Thymus (tissue), 11 donors: ENCODE measurements at regions not wholly inside any gene's neighbourhood (a gene's known extent, or its start where the extent isn't known, plus 50 kb on each side); places are given as distances from the start of the nearest gene placed in this dataset.
"Not testable (repeated sequence)": the region's sequence is repeated elsewhere in the genome, so short reads cannot be mapped to it uniquely, and the experiment has no call there.

ENCODE experiments used
- DNase-seq, 9 donors: peaks; one replicate each; pipeline ENCODE4 v3.0.0-alpha.2; 2013; ENCODE audit warnings: low spot score in 9 of 9, low read depth in 6 of 9, missing footprints in 1 of 9
- H3K27ac ChIP-seq, 2 donors: one replicate each; pipeline ENCODE4 v1.5.1; 2013; ENCODE audit warnings: control low read depth in 1 of 2, low read depth in 1 of 2, low read length in 1 of 2, mild to moderate bottlenecking in 1 of 2, moderate library complexity in 1 of 2
- H3K27me3 ChIP-seq, 2 donors: one replicate each; pipeline ENCODE4 v1.5.1; 2013; ENCODE audit warnings: low read length in 1 of 2; ENCODE audit not compliant: control insufficient read depth in 2 of 2, insufficient read depth in 1 of 2
- H3K36me3 ChIP-seq, 2 donors: one replicate each; pipeline ENCODE4 v1.5.1; 2013; ENCODE audit warnings: low read length in 1 of 2, mild to moderate bottlenecking in 1 of 2, moderate library complexity in 1 of 2; ENCODE audit not compliant: control insufficient read depth in 2 of 2, insufficient read depth in 2 of 2
- H3K4me1 ChIP-seq, 2 donors: one replicate each; pipeline ENCODE4 v1.5.1; 2013; ENCODE audit warnings: low read length in 2 of 2; ENCODE audit not compliant: control insufficient read depth in 2 of 2, insufficient read depth in 2 of 2
- H3K4me3 ChIP-seq, 2 donors: one replicate each; pipeline ENCODE4 v1.5.1; 2013; ENCODE audit warnings: low read length in 2 of 2, control low read depth in 1 of 2, mild to moderate bottlenecking in 1 of 2
- H3K9me3 ChIP-seq, 2 donors: one replicate each; pipeline ENCODE4 v1.5.1; 2013; ENCODE audit warnings: low read length in 1 of 2, mild to moderate bottlenecking in 1 of 2; ENCODE audit not compliant: control insufficient read depth in 2 of 2, insufficient read depth in 1 of 2
- WGBS: extraction: QIAGEN DNeasy Blood & Tissue Kit; methylation state at CpG from one replicate; pipeline ENCODE4 v1.1.7; 2013; 5-methylcytosine and 5-hydroxymethylcytosine counted together
- donor health status: healthy.

- H3K9me3 ChIP-seq, H3K4me3 ChIP-seq, H3K36me3 ChIP-seq, H3K27me3 ChIP-seq, H3K27ac ChIP-seq, H3K4me1 ChIP-seq, DNase-seq: not testable (repeated sequence)
- 60% methylated on average over 5 of the region's 14 CpGs for WGBS
Measured at GRCh38 chr2:87534273-87534889, 213.5 kb upstream of the PLGLB2 start.

DNA sequence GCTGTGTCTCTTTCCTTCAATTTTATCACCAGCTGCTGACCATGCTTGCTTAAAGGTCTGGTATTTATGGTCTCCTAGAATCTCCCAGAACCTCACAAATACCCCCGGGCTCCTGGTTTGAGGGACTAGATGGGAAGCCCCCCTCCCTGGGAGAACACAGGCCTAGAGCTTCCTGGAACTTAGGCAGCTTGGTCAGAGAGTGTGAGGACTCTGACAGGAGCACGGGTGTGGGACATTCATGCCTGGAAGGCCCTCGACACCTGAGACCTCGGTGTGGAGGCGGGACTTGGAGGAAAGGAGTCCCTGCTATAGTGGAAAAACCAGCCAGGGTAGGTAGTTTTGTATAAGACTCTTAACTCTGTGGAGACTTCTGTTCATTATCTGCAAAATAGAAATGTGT lies 211.5 kb upstream of the PLGLB2 start:
- 95% methylated on average over 5 of the region's 5 CpGs for WGBS

DNA sequence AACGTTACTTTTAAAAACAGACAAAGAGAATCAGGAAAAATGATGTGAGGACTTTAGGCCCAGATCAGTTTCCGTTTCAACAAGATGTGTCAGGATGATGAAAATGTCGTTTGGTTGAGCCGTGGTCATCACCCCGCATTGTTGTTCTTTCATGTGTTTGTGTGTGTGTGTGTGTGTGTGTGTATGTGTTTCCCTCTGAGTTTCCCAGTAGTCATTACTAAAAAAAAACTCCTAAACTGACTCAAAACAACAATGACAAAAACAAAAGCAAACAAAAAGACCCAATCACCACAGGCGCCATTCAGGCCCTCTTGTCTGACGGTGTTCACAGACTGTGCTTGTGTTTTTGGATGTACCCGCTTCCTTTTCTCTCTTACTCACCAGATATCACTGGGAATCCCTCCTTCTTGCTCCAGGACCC lies 210.6 kb upstream of the PLGLB2 start:
- H3K36me3 ChIP-seq, H3K4me3 ChIP-seq, DNase-seq, H3K9me3 ChIP-seq, H3K27ac ChIP-seq, H3K4me1 ChIP-seq, H3K27me3 ChIP-seq: not testable (repeated sequence)
- 89% methylated on average over 8 of the region's 8 CpGs for WGBS

More for the DNA sequence above, 211.5 kb upstream of the PLGLB2 start:
- not testable (repeated sequence) for H3K36me3 ChIP-seq, H3K9me3 ChIP-seq, H3K4me3 ChIP-seq, H3K27ac ChIP-seq, H3K27me3 ChIP-seq, H3K4me1 ChIP-seq, DNase-seq

GRCh38 chr2:87538268-87538667 lies 209.6 kb upstream of the PLGLB2 start:
- H3K36me3 ChIP-seq: not testable (repeated sequence)

GRCh38 chr2:87539151-87539943 lies 208.5 kb upstream of the PLGLB2 start:
- not testable (repeated sequence) for H3K4me3 ChIP-seq, H3K4me1 ChIP-seq, H3K36me3 ChIP-seq, H3K27me3 ChIP-seq, H3K27ac ChIP-seq, H3K9me3 ChIP-seq, DNase-seq
- WGBS: 98% methylated on average over 11 of the region's 15 CpGs

More at GRCh38 chr2:87538268-87538667, 209.6 kb upstream of the PLGLB2 start:
- not testable (repeated sequence) for H3K27ac ChIP-seq, DNase-seq, H3K9me3 ChIP-seq, H3K4me1 ChIP-seq, H3K4me3 ChIP-seq, H3K27me3 ChIP-seq
- WGBS: 20% methylated on average over 4 of the region's 12 CpGs

DNA sequence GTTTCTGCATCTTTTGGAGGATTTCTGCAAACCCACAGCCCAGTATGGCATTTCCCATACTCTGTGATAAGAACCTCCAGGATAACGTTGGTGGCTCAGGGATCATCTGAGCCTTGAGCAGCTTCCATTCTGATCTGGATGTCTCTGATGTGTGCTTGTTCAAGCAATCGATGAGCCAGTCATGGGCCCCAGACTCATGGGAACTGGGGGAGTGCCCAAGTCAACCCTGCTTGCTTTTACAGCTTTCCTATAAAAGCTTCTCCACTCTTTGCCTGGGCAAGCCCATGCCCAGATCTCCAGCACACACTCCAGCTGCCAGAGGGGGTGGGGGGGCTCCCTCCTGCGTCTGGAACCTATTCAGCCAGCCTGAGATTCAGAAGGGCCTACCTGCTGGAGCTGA lies 207.6 kb upstream of the PLGLB2 start:
- not testable (repeated sequence) for H3K27ac ChIP-seq, H3K27me3 ChIP-seq, H3K36me3 ChIP-seq, H3K9me3 ChIP-seq, H3K4me1 ChIP-seq, H3K4me3 ChIP-seq, DNase-seq
- WGBS: 100% methylated on average over 1 of the region's 3 CpGs

DNA sequence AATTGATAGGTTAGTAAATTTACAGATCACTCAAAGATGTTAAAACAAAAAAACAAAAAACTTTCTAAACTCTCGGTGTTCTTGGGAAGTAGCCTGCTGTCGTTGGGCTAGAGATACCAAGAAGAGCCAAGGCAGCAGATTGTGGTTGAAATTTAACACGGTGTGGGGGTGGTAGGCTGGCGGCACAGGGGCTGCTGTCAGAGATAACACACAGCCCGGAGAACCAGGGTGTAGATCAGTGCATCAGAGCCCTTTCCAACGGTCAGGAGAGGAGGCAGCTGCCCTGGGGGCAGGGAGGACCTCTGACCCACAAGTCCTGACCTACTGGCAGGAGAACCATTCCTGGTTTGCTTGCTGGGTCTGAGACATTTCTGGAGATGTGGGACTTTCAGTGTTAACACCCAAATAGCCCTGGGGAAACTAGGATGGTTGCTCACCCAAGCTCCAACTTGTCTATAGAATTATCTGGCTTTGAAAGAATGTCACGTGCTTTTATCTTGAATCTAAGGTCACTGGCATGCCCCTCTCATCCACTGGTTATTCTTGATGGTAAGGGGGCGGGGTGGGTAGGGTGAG lies 205.2 kb upstream of the PLGLB2 start:
- peak in 2 of 9 donors; percentile 0 to 11 for DNase-seq

GRCh38 chr2:87543797-87544196 lies 204.1 kb upstream of the PLGLB2 start:
- not testable (repeated sequence) for H3K4me3 ChIP-seq, H3K27me3 ChIP-seq, H3K4me1 ChIP-seq, H3K9me3 ChIP-seq, H3K36me3 ChIP-seq, DNase-seq, H3K27ac ChIP-seq
- WGBS: no CpG with 5 or more reads among the region's 1 CpG

More for the DNA sequence above, 205.2 kb upstream of the PLGLB2 start:
- H3K27ac ChIP-seq, H3K4me1 ChIP-seq, H3K27me3 ChIP-seq, H3K4me3 ChIP-seq, H3K9me3 ChIP-seq, H3K36me3 ChIP-seq: not testable (repeated sequence)
- WGBS: 58% methylated on average over 4 of the region's 8 CpGs

DNA sequence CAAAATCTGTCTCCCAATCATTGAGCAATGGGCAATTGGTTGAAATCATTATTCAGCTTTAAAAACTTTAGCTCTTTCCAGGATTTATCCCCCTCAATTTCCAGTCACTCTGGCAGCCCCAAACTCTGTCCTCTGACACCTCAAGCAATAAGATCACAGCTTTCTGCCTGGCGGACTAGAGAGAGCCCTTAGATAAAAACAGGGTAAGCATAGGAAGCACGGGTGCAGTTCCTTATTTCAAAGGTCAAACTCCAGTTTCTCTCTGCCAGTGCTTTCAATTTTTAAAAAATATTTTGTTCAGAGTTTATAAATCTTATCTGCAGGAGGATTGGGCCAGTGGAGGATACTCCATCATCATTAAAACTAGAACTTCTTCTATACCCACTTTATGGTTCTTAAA lies 200.8 kb upstream of the PLGLB2 start:
- H3K4me3 ChIP-seq, H3K9me3 ChIP-seq, H3K4me1 ChIP-seq, H3K27me3 ChIP-seq, H3K27ac ChIP-seq, H3K36me3 ChIP-seq, DNase-seq: not testable (repeated sequence)
- WGBS: 88% methylated on average over 2 of the region's 2 CpGs
